Neural progenitor cell (in vitro differentiated cells): ENCODE measurements at regions not wholly inside any gene's neighbourhood (a gene's known extent, or its start where the extent isn't known, plus 50 kb on each side); places are given as distances from the start of the nearest gene placed in this dataset. TPM values are rescaled to one million over a fixed set of nuclear protein-coding genes. Genes with fewer than 3 reads are reported as not detected.

ENCODE experiments used
- DNase-seq: peaks from one replicate; pipeline ENCODE4 v3.0.0-alpha.2; 2016; ENCODE audit warnings: low spot score
- H2AFZ ChIP-seq: fragments of 200-600 bp; sonication (generic); replicated peaks from 2 replicates; pipeline ENCODE4 v1.6.1; 2016; ENCODE audit warnings: antibody characterized with exemption
- H3F3A ChIP-seq: fragments of 200-600 bp; sonication (generic); 2 replicates; pipeline ENCODE4 v1.6.1; 2016; ENCODE audit warnings: antibody characterized with exemption, low read depth
- H3K27ac ChIP-seq: fragments of 200-600 bp; sonication (generic); 2 replicates; pipeline ENCODE4 v1.5.1; 2016; ENCODE audit warnings: mild to moderate bottlenecking
- H3K27me3 ChIP-seq: fragments of 200-600 bp; sonication (generic); 2 replicates; pipeline ENCODE4 v1.6.1; 2016; ENCODE audit warnings: mild to moderate bottlenecking, moderate library complexity
- H3K36me3 ChIP-seq: fragments of 200-600 bp; sonication (generic); 2 replicates; pipeline ENCODE4 v1.5.1; 2016
- H3K4me1 ChIP-seq: fragments of 200-600 bp; sonication (generic); 2 replicates; pipeline ENCODE4 v1.6.1; 2016; ENCODE audit warnings: mixed run types
- H3K4me2 ChIP-seq: fragments of 200-600 bp; sonication (generic); 2 replicates; pipeline ENCODE4 v1.6.1; 2016
- H3K4me3 ChIP-seq: fragments of 200-600 bp; sonication (generic); 2 replicates; pipeline ENCODE4 v1.5.1; 2016
- H3K79me2 ChIP-seq: fragments of 200-600 bp; sonication (generic); 2 replicates; pipeline ENCODE4 v1.6.1; 2016; ENCODE audit warnings: low read depth
- H3K9ac ChIP-seq: fragments of 200-600 bp; sonication (generic); 2 replicates; pipeline ENCODE4 v1.6.1; 2016
- H3K9me3 ChIP-seq: fragments of 200-600 bp; sonication (generic); 2 replicates; pipeline ENCODE4 v1.5.1; 2016; ENCODE audit warnings: low read depth
- H4K20me1 ChIP-seq: fragments of 200-600 bp; sonication (generic); 2 replicates; pipeline ENCODE4 v1.6.1; 2016; ENCODE audit warnings: low read depth
- H3K27ac Mint-ChIP-seq: 3 replicates; pipeline ENCODE4 v1.8.0; 2021; ENCODE audit warnings: mixed read lengths
- H3K27me3 Mint-ChIP-seq: 2 replicates; pipeline ENCODE4 v1.8.0; 2022; ENCODE audit warnings: low read depth, mild to moderate bottlenecking, inconsistent platforms, moderate library complexity, mixed read lengths; ENCODE audit not compliant: insufficient read depth
- H3K36me3 Mint-ChIP-seq: 3 replicates; pipeline ENCODE4 v1.8.0; 2021; ENCODE audit warnings: mixed read lengths
- H3K4me1 Mint-ChIP-seq: 3 replicates; pipeline ENCODE4 v1.8.0; 2021; ENCODE audit warnings: mixed read lengths
- H3K4me3 Mint-ChIP-seq: 3 replicates; pipeline ENCODE4 v1.8.0; 2021; ENCODE audit warnings: mild to moderate bottlenecking, moderate library complexity, mixed read lengths
- H3K9me3 Mint-ChIP-seq: 3 replicates; pipeline ENCODE4 v1.8.0; 2020; ENCODE audit warnings: mixed read lengths
- CTCF ChIP-seq: fragments of 200-600 bp; sonication (generic); IDR thresholded peaks from 2 replicates; pipeline ENCODE4 v1.5.1; 2017; ENCODE audit warnings: antibody characterized with exemption, mild to moderate bottlenecking
- EZH2 ChIP-seq: fragments of 200-600 bp; sonication (generic); IDR thresholded peaks from 2 replicates; pipeline ENCODE4 v1.6.1; 2017; ENCODE audit warnings: antibody characterized with exemption, mild to moderate bottlenecking, moderate library complexity
- EZH2phosphoT487 ChIP-seq: fragments of 200-600 bp; sonication (generic); IDR thresholded peaks from 2 replicates; pipeline ENCODE4 v1.6.1; 2017; ENCODE audit warnings: antibody characterized with exemption
- small RNA-seq: library from RNA; depleted of rRNA; stranded (forward); fragments of <200 nt; gene quantifications from one replicate; pipeline ENCODE3, GENCODE V24; 2015

GRCh38 chr10:35693800-35694199 lies 51.7 kb upstream of the FZD8 start:
- DNase-seq: no peak
- Histone ChIP-seq H3K9ac (no peak overlapping the region), H3K27me3 (no peaks in the 10 kb centered on the region), H3K4me1 (peaks cover 46% of the 10 kb centered on the region), H3K79me2 (no peaks in the 10 kb centered on the region), H3K4me3 (no peak overlapping the region), H3F3A (peaks cover 37% of the 10 kb centered on the region), H3K9me3 (no peaks in the 10 kb centered on the region), H3K36me3 (no peaks in the 10 kb centered on the region), H4K20me1 (no peaks in the 10 kb centered on the region), H3K27ac (no peak overlapping the region), H3K4me2 (no peak overlapping the region), H2AFZ (no peak overlapping the region)
- H3K4me3 Mint-ChIP-seq: no peak overlapping the region
- TF ChIP-seq CTCF (no peak), EZH2phosphoT487 (no peak), EZH2 (no peak)
- H3K36me3 Mint-ChIP-seq: no peaks in the 10 kb centered on the region
- H3K27me3 Mint-ChIP-seq: no peaks in the 10 kb centered on the region
- H3K4me1 Mint-ChIP-seq: peaks cover 4% of the 10 kb centered on the region
- H3K27ac Mint-ChIP-seq: no peak overlapping the region
- H3K9me3 Mint-ChIP-seq: no peaks in the 10 kb centered on the region

Small RNA genes in the stretch of these regions (small RNA-seq; reads per million reads assigned to genes)
- not detected for gene RF00019
- not detected for gene RF00561
